HUDEP-2 (cell line): ENCODE measurements at regions not wholly inside any gene's neighbourhood (a gene's known extent, or its start where the extent isn't known, plus 50 kb on each side); places are given as distances from the start of the nearest gene placed in this dataset.

Experiments
- DNase-seq, 76 experiments: peaks; one replicate each; lab custom pipeline; 2025; ENCODE audit not compliant: unreplicated experiment in 76 of 76; lab: John Stamatoyannopoulos, UW

DNA sequence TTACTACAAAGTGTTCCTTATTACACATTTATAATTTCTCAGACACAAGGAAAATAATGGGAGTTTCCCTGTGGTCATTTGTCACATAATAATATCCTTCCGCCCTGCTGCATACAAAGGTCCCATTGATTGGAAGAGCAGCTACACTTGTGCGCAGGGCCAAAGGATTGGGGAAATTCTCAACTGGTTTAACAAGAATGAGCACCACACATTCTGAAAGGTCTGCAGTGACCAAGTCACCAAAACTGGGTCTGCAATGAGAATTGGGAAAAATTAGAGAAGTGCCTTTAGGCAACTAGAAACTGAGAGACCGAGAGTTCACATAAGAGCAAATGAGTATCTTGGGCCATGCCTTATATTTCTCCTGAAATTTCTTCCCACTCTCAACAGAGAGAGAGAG lies 98.2 kb upstream of the NR2F2 start:
- DNase-seq, result no peak

GRCh38 chr15:96234109-96234892 lies 96.2 kb upstream of the NR2F2 start:
- peak in 5 of 76 experiments; percentile 6 to 68 (median 36) for DNase-seq

DNA sequence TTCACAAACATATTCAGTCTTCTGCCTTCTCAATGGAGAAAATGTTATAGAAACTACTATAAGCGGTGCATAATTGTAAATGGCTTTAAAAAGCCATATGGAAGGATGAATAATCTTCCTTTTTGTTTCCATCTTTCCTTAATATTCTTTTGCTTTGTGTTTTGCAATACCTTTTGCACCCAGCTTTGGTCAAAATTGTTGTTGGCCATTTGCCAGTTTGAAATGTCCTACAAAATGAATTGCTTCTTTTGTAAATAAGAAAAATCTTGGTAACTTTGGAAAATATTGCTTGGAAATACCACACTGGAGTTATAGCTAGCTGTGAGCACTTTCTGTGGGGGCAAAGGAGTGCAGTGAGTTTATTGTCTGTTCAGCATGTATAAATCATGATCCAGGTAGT lies 93.5 kb upstream of the NR2F2 start:
- DNase-seq, result no peak

- no peak for DNase-seq
Measured at GRCh38 chr15:96242761-96243160, 87.7 kb upstream of the NR2F2 start.

DNA sequence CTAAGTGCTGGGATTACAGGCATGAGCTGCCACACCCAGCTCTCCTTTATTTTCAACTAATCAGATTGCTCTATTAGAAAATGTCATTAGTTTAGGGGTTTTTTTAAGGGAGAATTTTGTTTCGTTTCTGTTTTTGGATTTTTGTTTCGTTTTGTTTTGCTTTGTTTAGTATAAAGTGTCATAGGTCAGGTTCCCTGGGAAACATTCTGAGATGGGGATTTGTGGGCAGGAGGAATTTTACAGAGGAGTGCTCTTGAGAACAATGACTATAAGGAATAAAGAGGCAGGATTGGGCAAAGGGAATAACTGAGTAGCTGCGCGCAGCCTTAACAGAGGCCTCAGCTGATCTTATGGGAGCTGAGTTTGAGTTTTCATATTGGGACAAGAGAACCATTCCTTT lies 86.8 kb upstream of the NR2F2 start:
- no peak for DNase-seq

DNA sequence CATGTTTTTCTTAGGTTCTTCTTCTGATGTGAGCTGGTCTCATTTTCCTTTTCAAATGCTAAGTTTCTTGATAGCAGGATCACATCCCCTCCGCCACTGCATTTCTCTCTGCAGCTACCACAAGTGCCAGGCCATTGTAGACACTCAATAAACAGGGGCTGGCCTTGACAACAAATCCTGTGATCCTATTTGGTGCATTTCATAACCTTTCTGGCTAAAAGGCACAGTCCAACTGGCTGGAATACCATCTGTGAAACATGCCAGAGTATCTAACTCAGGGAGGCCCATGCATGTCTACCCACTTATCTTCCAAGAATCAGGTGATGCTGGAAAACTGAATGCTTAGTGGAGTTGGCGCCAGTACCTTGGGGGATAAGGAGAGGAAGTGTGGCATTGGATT lies 85.2 kb upstream of the NR2F2 start:
- no peak for DNase-seq

- no peak for DNase-seq
Measured at GRCh38 chr15:96246057-96246456, 84.4 kb upstream of the NR2F2 start.

DNA sequence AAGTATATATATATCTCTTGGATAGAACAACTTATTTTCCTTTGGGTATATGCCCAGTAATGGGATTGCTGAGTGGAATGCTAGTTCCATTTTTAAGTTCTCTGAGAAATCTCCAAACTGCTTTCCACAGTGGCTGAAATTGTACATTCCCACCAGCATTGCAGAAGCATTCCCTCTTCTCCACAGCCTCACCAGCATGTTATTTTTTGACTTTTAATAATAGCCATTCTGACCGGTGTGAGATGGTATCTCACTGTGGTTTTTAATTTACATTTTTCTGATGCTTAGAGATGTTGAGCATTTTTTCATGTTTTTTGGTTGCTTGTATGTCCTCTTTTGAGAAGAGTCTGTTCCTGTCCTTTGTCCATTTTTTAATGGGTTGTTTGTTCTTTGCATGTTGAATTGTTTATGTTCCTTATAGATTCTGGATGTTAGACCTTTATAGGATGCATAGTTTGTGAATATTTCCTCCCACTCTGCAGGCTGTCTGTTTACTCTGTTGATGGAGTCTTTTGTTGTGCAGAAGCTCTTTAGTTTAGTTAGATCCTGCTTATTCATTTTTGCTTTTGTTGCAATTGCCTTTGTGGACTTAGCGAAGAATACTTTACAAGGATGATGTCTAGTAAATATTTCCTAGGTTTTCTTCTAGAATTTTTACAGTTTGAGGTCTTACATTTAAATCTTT lies 82.7 kb upstream of the NR2F2 start:
- DNase-seq, result no peak

- DNase-seq, result no peak
Measured at GRCh38 chr15:96252148-96252547, 78.4 kb upstream of the NR2F2 start.

DNA sequence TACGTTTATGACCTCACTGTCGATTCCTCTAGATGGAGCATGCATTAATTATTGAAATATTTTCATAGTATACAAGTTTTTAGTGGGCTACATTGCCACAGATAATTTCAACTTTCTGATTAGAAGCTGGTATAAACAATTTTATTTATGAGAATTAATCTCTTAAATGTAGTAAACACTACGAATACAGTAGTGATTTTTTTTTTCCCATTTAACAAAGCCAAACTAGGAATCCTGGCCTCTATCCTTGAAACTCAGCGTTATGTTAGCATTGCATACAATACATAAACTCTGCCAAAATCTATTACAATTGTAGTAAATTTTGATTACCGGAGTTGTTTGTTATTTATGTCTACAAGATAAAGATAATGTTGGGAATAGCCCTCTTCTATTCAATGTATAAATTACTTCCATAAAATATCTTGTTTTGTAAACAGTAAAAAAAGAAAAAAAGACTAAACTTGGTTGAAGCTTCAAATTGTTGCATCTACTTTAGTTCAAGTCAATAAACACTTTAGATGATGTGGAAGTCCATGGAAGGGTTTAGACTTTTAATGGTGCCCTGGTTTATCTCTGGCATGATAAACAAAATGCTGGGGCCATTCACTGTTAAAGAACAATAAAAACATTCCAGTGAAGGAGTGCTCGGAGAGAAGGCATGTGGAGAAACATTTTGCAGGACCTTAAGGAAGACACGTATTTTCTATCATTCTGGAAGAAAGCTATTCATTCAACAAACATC lies 77.3 kb upstream of the NR2F2 start:
- DNase-seq, result no peak

DNA sequence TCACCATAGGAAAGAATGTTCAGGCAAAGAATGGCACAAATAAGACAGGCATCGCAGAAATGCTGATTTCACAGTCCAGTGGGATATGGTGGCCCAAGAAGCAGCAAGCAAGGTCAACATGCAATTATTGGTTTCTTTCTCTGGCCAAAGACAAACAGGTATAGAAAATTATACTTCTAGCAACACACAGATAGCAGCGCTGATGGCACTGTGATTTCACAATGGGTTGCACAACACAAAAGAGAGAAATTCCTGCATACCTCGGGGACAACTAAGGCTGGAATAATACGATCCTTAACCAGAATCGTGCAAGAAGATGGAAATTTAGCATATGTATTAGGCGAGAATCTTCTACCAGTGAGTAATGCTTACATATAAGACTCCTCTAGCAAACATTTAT lies 76.3 kb upstream of the NR2F2 start:
- DNase-seq, result no peak

- DNase-seq, result no peak
Measured at GRCh38 chr15:96255599-96255998, 74.9 kb upstream of the NR2F2 start.

DNA sequence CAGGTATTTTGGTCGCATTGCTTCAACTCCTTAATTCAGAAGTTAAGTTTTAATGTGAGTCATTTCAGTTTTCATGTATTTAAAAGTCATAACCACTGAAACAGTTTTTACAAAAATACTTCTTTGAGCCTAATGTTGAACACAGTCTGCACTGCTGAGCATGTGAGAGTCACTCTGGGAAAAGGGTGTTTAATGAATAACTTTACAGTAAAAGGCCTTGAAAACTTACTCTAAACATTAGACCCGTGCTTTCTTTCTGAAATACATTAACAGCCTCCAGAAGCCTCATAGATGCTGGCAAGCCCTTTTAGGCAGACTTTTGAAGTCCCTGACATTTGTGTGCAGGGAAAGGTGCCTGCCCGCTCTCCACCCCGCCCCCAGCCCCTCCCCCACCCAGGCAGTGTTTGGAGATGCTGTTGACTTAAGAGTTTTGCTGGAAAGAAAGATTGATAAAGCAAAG lies 68.9 kb upstream of the NR2F2 start:
- DNase-seq, result no peak

DNA sequence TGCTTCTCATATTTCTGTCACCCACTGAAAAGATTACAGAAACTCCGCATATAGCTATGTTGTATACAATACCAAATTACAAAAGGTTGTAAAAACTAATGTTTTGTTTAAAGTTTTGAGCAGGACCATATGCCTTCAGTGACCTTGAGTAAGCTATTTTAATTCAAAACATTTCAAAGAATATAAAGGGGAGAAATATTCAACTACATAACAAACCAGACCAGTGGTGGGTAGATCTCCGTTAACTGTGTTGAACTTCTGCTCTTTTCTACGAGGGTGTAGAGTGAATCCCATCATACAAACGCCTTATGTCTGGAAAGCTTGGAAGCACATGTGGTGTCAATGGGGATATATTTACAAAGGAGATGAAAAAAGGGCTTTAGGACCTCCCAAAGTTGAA lies 68.4 kb upstream of the NR2F2 start:
- no peak for DNase-seq

DNA sequence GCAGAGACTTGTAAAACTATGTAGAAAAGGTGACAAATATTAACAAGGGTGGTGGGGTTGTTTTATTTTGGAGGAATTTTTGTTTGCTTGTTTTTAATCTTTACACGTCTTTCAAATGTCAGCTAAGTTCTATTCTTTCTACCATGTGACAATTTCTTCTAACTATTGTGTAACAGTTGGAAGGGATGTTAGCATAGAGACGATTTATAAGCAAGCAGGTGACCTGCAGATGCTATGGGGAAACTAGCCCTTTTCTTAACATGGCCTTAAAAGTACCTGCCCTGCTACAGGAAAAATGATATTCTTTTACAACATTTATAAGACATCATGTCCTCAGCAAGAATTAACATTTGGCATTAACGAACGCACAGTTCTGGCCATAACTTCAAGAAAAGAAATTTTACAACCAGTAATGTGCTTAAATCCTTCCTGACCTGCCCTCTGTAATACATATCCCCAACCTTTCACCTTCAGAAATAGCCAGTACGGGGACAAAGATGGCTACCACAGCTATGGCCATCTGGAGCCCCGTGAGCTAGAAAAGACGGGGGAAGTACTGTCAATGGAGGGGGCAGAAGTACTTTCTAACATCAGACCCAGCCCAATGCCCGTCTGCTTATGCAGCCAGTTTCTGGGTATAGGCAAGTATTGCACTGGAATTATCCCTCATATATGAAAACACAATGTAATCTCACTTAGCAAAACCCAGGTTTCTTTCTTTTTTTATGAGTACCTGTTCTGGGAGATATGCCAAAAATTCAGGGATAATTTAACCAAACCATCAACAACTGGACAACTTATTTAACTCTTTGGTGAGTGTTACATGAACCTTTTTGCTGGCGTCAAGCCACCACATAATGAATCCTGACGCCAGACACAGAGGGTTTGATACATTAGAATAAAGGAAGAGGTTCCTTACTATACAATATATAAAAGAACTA lies 67.7 kb upstream of the NR2F2 start:
- no peak for DNase-seq

GRCh38 chr15:96264351-96264798 lies 66.1 kb upstream of the NR2F2 start:
- no peak for DNase-seq

DNA sequence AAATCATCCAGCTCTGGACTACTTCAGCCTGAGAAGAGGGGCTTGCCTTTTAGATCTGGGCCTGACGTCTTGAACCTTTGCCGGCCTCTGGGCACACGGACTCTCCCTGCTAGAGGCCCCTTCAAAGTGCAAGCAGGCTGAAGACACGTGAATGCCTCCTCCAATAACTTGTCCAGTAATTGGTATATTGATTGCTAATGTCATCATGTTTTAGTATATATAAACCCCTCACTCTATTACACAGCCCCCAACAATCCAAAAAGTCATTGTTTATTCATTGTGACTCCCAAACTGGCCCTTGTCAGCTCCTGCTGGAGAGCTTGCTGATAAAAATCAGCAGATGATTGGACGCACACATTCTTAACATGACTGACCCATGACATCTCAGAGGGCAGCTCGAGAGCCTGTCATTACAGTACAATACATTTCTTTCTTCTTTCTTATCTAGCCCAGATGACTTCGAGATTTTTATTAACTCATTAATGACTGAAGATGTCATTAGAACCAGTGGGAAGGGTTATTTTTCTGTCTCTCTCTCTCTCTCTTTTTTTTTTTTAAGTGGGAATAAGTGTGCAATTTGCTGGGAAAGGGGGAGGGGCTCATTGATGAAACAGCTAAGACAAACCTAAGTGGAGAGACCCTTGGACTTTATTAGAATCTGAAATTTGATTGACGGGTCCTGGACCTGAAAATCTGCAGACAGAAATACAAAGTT lies 65.5 kb upstream of the NR2F2 start:
- no peak for DNase-seq

- DNase-seq, result no peak
Measured at GRCh38 chr15:96266456-96266855, 64.0 kb upstream of the NR2F2 start.

GRCh38 chr15:96267463-96267862 lies 63.0 kb upstream of the NR2F2 start:
- no peak for DNase-seq
